Stimulated activated CD8-positive, alpha-beta memory T cell treated with anti-CD3 and anti-CD28 coated beads, Interleukin-4, amount 100 ng/mL, for 24 hours (primary cell): ENCODE measurements at regions not wholly inside any gene's neighbourhood (a gene's known extent, or its start where the extent isn't known, plus 50 kb on each side); places are given as distances from the start of the nearest gene placed in this dataset.

ENCODE experiments used
- DNase-seq: peaks from one replicate; pipeline ENCODE4 v3.0.0-alpha.2; 2020; ENCODE audit warnings: low read depth

GRCh38 chr2:173669888-173670287 lies 295.3 kb downstream of the SP3 start:
- no peak for DNase-seq

GRCh38 chr2:173672573-173673340 lies 292.4 kb downstream of the SP3 start:
- no peak for DNase-seq

GRCh38 chr2:173673640-173674039 lies 291.5 kb downstream of the SP3 start:
- no peak for DNase-seq

- DNase-seq = no peak
Measured at GRCh38 chr2:173676647-173677046, 288.5 kb downstream of the SP3 start.

GRCh38 chr2:173678186-173678585 lies 287.0 kb downstream of the SP3 start:
- no peak for DNase-seq

- no peak for DNase-seq
Measured at GRCh38 chr2:173680574-173680973, 284.6 kb downstream of the SP3 start.

GRCh38 chr2:173681881-173682650 lies 283.1 kb downstream of the SP3 start:
- no peak for DNase-seq

GRCh38 chr2:173684896-173685459 lies 280.2 kb downstream of the SP3 start:
- no peak for DNase-seq

- DNase-seq = no peak
Measured at GRCh38 chr2:173690349-173690748, 274.8 kb downstream of the SP3 start.

- DNase-seq = no peak
Measured at GRCh38 chr2:173692068-173692467, 273.1 kb downstream of the SP3 start.

GRCh38 chr2:173693044-173693589 lies 272.1 kb downstream of the SP3 start:
- DNase-seq = no peak

GRCh38 chr2:173696274-173696673 lies 268.9 kb downstream of the SP3 start:
- no peak for DNase-seq

GRCh38 chr2:173697929-173698328 lies 267.2 kb downstream of the SP3 start:
- DNase-seq = no peak

- DNase-seq = no peak
Measured at GRCh38 chr2:173705656-173706055, 259.5 kb downstream of the SP3 start.

GRCh38 chr2:173706936-173707335 lies 258.2 kb downstream of the SP3 start:
- no peak for DNase-seq

GRCh38 chr2:173708806-173709205 lies 256.4 kb downstream of the SP3 start:
- no peak for DNase-seq

GRCh38 chr2:173711816-173712215 lies 253.4 kb downstream of the SP3 start:
- no peak for DNase-seq

GRCh38 chr2:173713904-173714555 lies 251.1 kb downstream of the SP3 start:
- no peak for DNase-seq

GRCh38 chr2:173715441-173715840 lies 249.7 kb downstream of the SP3 start:
- no peak for DNase-seq

- no peak for DNase-seq
Measured at GRCh38 chr2:173716458-173717052, 248.6 kb downstream of the SP3 start.

- no peak for DNase-seq
Measured at GRCh38 chr2:173719471-173719870, 245.7 kb downstream of the SP3 start.

- DNase-seq = no peak
Measured at GRCh38 chr2:173720306-173720705, 244.9 kb downstream of the SP3 start.
